Neural cell (in vitro differentiated cells): ENCODE measurements at regions not wholly inside any gene's neighbourhood (a gene's known extent, or its start where the extent isn't known, plus 50 kb on each side); places are given as distances from the start of the nearest gene placed in this dataset.

ENCODE experiments used
- H2AFZ ChIP-seq: fragments of 200-600, 300-800 bp; sonication (generic), shearing (Covaris generic); 2 replicates; pipeline ENCODE4 v1.6.0; 2014; ENCODE audit warnings: low read depth, mild to moderate bottlenecking, antibody characterized with exemption, low read length, moderate library complexity
- H3F3A ChIP-seq: fragments of 200-600 bp; shearing (Covaris generic); 2 replicates; pipeline ENCODE4 v1.6.1; 2016; ENCODE audit warnings: mild to moderate bottlenecking, moderate library complexity, mixed read lengths, antibody characterized with exemption, low read length; ENCODE audit not compliant: insufficient read depth, poor library complexity, severe bottlenecking
- H3K27ac ChIP-seq: fragments of 200-600, 300-800 bp; sonication (generic), shearing (Covaris generic); 2 replicates; pipeline ENCODE4 v1.5.1; 2014; ENCODE audit warnings: mild to moderate bottlenecking, low read length, moderate library complexity
- H3K27me3 ChIP-seq: fragments of 300-800, 200-600 bp; sonication (generic), shearing (Covaris generic); 2 replicates; pipeline ENCODE4 v1.6.0; 2014; ENCODE audit warnings: mild to moderate bottlenecking, low read depth, low read length, moderate library complexity; ENCODE audit not compliant: insufficient read depth
- H3K36me3 ChIP-seq: fragments of 300-800, 200-600 bp; sonication (generic), shearing (Covaris generic); 2 replicates; pipeline ENCODE4 v1.5.1; 2014; ENCODE audit warnings: mild to moderate bottlenecking, antibody characterized with exemption, low read length, moderate library complexity; ENCODE audit not compliant: insufficient read depth
- H3K4me2 ChIP-seq: fragments of 300-800, 200-600 bp; sonication (generic), shearing (Covaris generic); 2 replicates; pipeline ENCODE4 v1.6.0; 2014; ENCODE audit warnings: mild to moderate bottlenecking, low read length
- H3K4me3 ChIP-seq: fragments of 300-800, 200-600 bp; sonication (generic), shearing (Covaris generic); 2 replicates; pipeline ENCODE4 v1.5.1; 2014; ENCODE audit warnings: mild to moderate bottlenecking, low read length, moderate library complexity
- H3K79me2 ChIP-seq: fragments of 200-600 bp; shearing (Covaris generic); replicated peaks from 2 replicates; pipeline ENCODE4 v1.6.0; 2014; ENCODE audit warnings: mild to moderate bottlenecking, low read length, moderate library complexity; ENCODE audit not compliant: insufficient read depth
- H3K9ac ChIP-seq: fragments of 300-800, 200-600 bp; sonication (generic), shearing (Covaris generic); 2 replicates; pipeline ENCODE4 v1.6.1; 2016; ENCODE audit warnings: mild to moderate bottlenecking, low read length, mixed read lengths
- H3K9me2 ChIP-seq: fragments of 200-600 bp; shearing (Covaris generic); 2 replicates; pipeline ENCODE4 v1.6.1; 2016; ENCODE audit warnings: mild to moderate bottlenecking, low read length, mixed read lengths; ENCODE audit not compliant: insufficient read depth
- H3K9me3 ChIP-seq: fragments of 200-600, 300-800 bp; sonication (generic), shearing (Covaris generic); 2 replicates; pipeline ENCODE4 v1.6.1; 2016; ENCODE audit warnings: mild to moderate bottlenecking, mixed run types, low read length, moderate library complexity, mixed read lengths
- H4K20me1 ChIP-seq: fragments of 200-600 bp; shearing (Covaris generic); 2 replicates; pipeline ENCODE4 v1.6.1; 2016; ENCODE audit warnings: mild to moderate bottlenecking, mixed run types; ENCODE audit not compliant: insufficient read depth
- EP300 ChIP-seq: fragments of 450-650 bp; conservative IDR thresholded peaks from 2 replicates; pipeline ENCODE4 v1.6.1; 2014; ENCODE audit warnings: antibody characterized with exemption, mild to moderate bottlenecking, moderate library complexity; ENCODE audit not compliant: poor library complexity, severe bottlenecking
- EZH2 ChIP-seq: fragments of 200-600, 300-800 bp; shearing (Covaris generic), sonication (generic); IDR thresholded peaks from 2 replicates; pipeline ENCODE4 v1.6.1; 2014; ENCODE audit warnings: antibody characterized with exemption, low read length, borderline replicate concordance, mild to moderate bottlenecking; ENCODE audit not compliant: insufficient read depth, poor library complexity, severe bottlenecking
- MXI1 ChIP-seq: fragments of 450-650 bp; conservative IDR thresholded peaks from 2 replicates; pipeline ENCODE4 v1.6.1; 2014; ENCODE audit warnings: antibody characterized with exemption, mild to moderate bottlenecking; ENCODE audit not compliant: poor library complexity, severe bottlenecking
- POLR2AphosphoS5 ChIP-seq: IDR thresholded peaks from 2 replicates; pipeline ENCODE4 v1.6.1; 2012
- RAD21 ChIP-seq: fragments of 450-650 bp; conservative IDR thresholded peaks from 2 replicates; pipeline ENCODE4 v1.6.1; 2014; ENCODE audit warnings: antibody characterized with exemption, mild to moderate bottlenecking, moderate library complexity
- SMC3 ChIP-seq: fragments of 450-650 bp; conservative IDR thresholded peaks from 2 replicates; pipeline ENCODE4 v1.6.1; 2014; ENCODE audit warnings: antibody characterized with exemption, mild to moderate bottlenecking, moderate library complexity; ENCODE audit not compliant: poor library complexity
- TAF1 ChIP-seq: IDR thresholded peaks from 2 replicates; pipeline ENCODE4 v1.6.1; 2012; ENCODE audit warnings: low read depth
- TF ChIP-seq, protein P1 (sequence below): fragments of 450-650 bp; IDR thresholded peaks from 2 replicates; pipeline ENCODE4 v1.5.1; 2014; ENCODE audit warnings: antibody characterized with exemption, mild to moderate bottlenecking, moderate library complexity; ENCODE audit not compliant: poor library complexity, severe bottlenecking
- TF ChIP-seq, protein P2 (sequence below): IDR thresholded peaks from 2 replicates; pipeline ENCODE4 v1.6.1; 2012; ENCODE audit warnings: borderline replicate concordance

DNA sequence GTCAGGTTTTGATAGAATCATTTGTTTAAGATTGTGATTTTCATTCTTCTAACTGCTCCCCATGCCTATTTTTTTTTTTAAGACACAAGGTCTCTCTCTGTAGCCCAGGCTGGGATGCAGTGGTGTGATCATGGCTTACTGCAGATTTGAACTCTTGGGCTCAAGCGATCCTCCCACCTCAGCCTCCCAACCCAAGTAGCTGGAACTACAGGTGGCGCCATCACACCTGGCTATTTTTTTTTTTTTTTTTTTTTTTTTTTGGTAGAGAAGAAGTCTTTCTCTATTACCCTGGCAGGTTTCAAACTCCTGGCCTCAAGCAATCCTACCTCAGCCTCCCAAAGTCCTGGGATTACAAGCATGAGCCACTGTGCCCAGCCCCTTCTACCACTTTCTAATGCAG, 223.3 kb downstream of the CBLN1 start:
- H2AFZ ChIP-seq = no peak overlapping the region
- TF ChIP-seq EP300 (no peak), MXI1 (no peak), POLR2AphosphoS5 (no peak)

DNA sequence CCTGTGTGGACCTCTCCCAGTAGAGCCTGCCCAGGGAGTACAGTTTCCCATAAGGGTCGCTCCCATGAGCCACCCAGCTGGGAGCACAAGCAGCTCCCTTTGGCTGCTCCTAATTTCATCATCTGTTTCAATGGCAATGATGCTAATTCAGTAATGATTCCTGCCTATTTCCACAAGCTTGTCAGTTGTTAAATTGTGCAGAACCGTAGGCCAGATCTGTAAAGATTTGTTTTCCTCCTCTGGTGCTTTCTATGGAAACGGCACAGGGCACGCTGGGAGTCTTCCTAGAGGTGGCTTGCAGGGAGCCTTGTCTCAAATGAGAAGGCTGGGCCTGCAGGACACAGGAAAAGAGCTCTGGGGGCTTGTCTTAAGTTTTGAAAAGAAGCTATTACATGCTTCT, 223.7 kb downstream of the CBLN1 start:
- no peaks in the 10 kb centered on the region for H3K9me2 ChIP-seq
- H3K4me2 ChIP-seq = no peak overlapping the region
- H3K27me3 ChIP-seq = no peaks in the 10 kb centered on the region
- H3F3A ChIP-seq = no peaks in the 10 kb centered on the region
- H3K79me2 ChIP-seq = no peaks in the 10 kb centered on the region
- H3K9ac ChIP-seq = no peak overlapping the region
- no peaks in the 10 kb centered on the region for H3K36me3 ChIP-seq
- no peak for TF ChIP-seq MXI1
- TF ChIP-seq EZH2 = no peak
- H3K9me3 ChIP-seq = no peaks in the 10 kb centered on the region
- H2AFZ ChIP-seq = no peak overlapping the region
- H4K20me1 ChIP-seq = no peaks in the 10 kb centered on the region
- no peak overlapping the region for H3K27ac ChIP-seq
- H3K4me3 ChIP-seq = no peak overlapping the region

More for the DNA sequence above, 223.3 kb downstream of the CBLN1 start:
- no peaks in the 10 kb centered on the region for H3K9me3 ChIP-seq
- no peak overlapping the region for H3K9ac ChIP-seq
- H3K4me2 ChIP-seq = no peak overlapping the region
- no peaks in the 10 kb centered on the region for H4K20me1 ChIP-seq
- no peaks in the 10 kb centered on the region for H3K27me3 ChIP-seq
- H3K79me2 ChIP-seq = no peaks in the 10 kb centered on the region
- H3K9me2 ChIP-seq = no peaks in the 10 kb centered on the region
- H3K27ac ChIP-seq = no peak overlapping the region
- H3F3A ChIP-seq = no peaks in the 10 kb centered on the region
- H3K36me3 ChIP-seq = no peaks in the 10 kb centered on the region
- H3K4me3 ChIP-seq = no peak overlapping the region

DNA sequence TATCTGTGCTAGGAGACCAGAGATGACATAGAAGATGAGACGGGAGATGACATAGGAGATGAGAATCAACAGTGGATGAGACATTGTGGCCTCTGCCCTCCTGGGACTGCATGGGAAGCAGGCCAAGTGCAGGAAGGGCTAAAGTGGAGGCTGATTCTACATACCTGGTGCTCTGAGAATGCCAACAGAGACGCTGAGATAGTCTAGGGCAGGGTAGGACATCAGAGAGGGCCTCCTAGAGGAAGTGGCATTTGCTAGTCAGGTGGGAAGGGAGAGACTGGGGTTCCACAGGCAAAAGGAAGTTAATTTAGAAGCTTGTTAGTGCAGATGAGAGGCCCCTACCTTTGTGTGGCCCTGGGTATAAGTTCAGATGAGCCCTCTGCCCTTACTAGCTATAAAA, 224.2 kb downstream of the CBLN1 start:
- H3K27ac ChIP-seq = no peak overlapping the region
- H3K9me3 ChIP-seq = no peaks in the 10 kb centered on the region
- no peak overlapping the region for H3K4me2 ChIP-seq
- no peaks in the 10 kb centered on the region for H4K20me1 ChIP-seq
- no peaks in the 10 kb centered on the region for H3K27me3 ChIP-seq
- H3K4me3 ChIP-seq = no peak overlapping the region
- H3K36me3 ChIP-seq = no peaks in the 10 kb centered on the region
- TF ChIP-seq EZH2 (no peak), EP300 (no peak), SMC3 (no peak), MXI1 (no peak), RAD21 (no peak), POLR2AphosphoS5 (no peak), TAF1 (no peak)
- TF ChIP-seq, protein P1, sequence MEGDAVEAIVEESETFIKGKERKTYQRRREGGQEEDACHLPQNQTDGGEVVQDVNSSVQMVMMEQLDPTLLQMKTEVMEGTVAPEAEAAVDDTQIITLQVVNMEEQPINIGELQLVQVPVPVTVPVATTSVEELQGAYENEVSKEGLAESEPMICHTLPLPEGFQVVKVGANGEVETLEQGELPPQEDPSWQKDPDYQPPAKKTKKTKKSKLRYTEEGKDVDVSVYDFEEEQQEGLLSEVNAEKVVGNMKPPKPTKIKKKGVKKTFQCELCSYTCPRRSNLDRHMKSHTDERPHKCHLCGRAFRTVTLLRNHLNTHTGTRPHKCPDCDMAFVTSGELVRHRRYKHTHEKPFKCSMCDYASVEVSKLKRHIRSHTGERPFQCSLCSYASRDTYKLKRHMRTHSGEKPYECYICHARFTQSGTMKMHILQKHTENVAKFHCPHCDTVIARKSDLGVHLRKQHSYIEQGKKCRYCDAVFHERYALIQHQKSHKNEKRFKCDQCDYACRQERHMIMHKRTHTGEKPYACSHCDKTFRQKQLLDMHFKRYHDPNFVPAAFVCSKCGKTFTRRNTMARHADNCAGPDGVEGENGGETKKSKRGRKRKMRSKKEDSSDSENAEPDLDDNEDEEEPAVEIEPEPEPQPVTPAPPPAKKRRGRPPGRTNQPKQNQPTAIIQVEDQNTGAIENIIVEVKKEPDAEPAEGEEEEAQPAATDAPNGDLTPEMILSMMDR = no peak
- TF ChIP-seq, protein P2, sequence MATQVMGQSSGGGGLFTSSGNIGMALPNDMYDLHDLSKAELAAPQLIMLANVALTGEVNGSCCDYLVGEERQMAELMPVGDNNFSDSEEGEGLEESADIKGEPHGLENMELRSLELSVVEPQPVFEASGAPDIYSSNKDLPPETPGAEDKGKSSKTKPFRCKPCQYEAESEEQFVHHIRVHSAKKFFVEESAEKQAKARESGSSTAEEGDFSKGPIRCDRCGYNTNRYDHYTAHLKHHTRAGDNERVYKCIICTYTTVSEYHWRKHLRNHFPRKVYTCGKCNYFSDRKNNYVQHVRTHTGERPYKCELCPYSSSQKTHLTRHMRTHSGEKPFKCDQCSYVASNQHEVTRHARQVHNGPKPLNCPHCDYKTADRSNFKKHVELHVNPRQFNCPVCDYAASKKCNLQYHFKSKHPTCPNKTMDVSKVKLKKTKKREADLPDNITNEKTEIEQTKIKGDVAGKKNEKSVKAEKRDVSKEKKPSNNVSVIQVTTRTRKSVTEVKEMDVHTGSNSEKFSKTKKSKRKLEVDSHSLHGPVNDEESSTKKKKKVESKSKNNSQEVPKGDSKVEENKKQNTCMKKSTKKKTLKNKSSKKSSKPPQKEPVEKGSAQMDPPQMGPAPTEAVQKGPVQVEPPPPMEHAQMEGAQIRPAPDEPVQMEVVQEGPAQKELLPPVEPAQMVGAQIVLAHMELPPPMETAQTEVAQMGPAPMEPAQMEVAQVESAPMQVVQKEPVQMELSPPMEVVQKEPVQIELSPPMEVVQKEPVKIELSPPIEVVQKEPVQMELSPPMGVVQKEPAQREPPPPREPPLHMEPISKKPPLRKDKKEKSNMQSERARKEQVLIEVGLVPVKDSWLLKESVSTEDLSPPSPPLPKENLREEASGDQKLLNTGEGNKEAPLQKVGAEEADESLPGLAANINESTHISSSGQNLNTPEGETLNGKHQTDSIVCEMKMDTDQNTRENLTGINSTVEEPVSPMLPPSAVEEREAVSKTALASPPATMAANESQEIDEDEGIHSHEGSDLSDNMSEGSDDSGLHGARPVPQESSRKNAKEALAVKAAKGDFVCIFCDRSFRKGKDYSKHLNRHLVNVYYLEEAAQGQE = no peak
- no peaks in the 10 kb centered on the region for H3F3A ChIP-seq
- no peak overlapping the region for H2AFZ ChIP-seq
- H3K9me2 ChIP-seq = no peaks in the 10 kb centered on the region
- H3K9ac ChIP-seq = no peak overlapping the region
- H3K79me2 ChIP-seq = no peaks in the 10 kb centered on the region
